Panc1 (cell line): ENCODE measurements at regions not wholly inside any gene's neighbourhood (a gene's known extent, or its start where the extent isn't known, plus 50 kb on each side); places are given as distances from the start of the nearest gene placed in this dataset.

ENCODE experiments used
- ATAC-seq: fragments of 200-7000 bp; cut with Tn5 transposase; 2 replicates; pipeline ENCODE4 v1.9.1; 2020; ENCODE audit warnings: mild to moderate bottlenecking, moderate library complexity
- BruUV-seq: library from RNA; stranded (reverse); fragments of 400-500 nt; replicated peaks from 2 replicates; lab custom pipeline; 2021; lab: Mats Ljungman, UMichigan
- CTCF ChIA-PET: fragments of 300-600 bp; sonication (Branson Sonifier 250); formaldehyde crosslinking; loops from one replicate; lab custom pipeline; 2022; ENCODE audit warnings: antibody characterized with exemption; lab: Charles Lee
- POLR2A ChIA-PET: fragments of 300-600 bp; sonication (Branson Sonifier 250); formaldehyde crosslinking; loops from one replicate; lab custom pipeline; 2022; ENCODE audit warnings: antibody characterized with exemption; lab: Charles Lee
- DNase-seq: peaks from one replicate; pipeline ENCODE4 v3.0.0-alpha.2; 2010; ENCODE audit warnings: low read depth, low spot score
- H3K27ac ChIP-seq: 2 replicates; pipeline ENCODE4 v1.5.1; 2011; ENCODE audit warnings: mild to moderate bottlenecking, low read length, inconsistent platforms
- H3K27me3 ChIP-seq: fragments of 200-500 bp; sonication (Bioruptor generic); 2 replicates; pipeline ENCODE4 v1.6.0; 2014; ENCODE audit warnings: low read length, inconsistent platforms; ENCODE audit not compliant: control insufficient read depth, insufficient read depth
- H3K36me3 ChIP-seq: fragments of 200-500 bp; sonication (Bioruptor generic); 2 replicates; pipeline ENCODE4 v1.5.1; 2014; ENCODE audit warnings: inconsistent platforms, mild to moderate bottlenecking, low read length, moderate library complexity; ENCODE audit not compliant: control insufficient read depth, insufficient read depth
- H3K4me1 ChIP-seq: 2 replicates; pipeline ENCODE4 v1.5.1; 2011; ENCODE audit warnings: inconsistent platforms, mild to moderate bottlenecking, low read length, moderate library complexity; ENCODE audit not compliant: control insufficient read depth, insufficient read depth
- H3K4me3 ChIP-seq, 2 experiments: 2 replicates each; pipeline ENCODE4 v1.5.1; 2011 to 2012; ENCODE audit warnings: low read depth in 2 of 2, low read length in 2 of 2, mild to moderate bottlenecking in 2 of 2, inconsistent platforms in 1 of 2, moderate library complexity in 1 of 2
- H3K9me3 ChIP-seq: fragments of 200-500 bp; sonication (Bioruptor generic); 2 replicates; pipeline ENCODE4 v1.5.1; 2014; ENCODE audit warnings: low read depth, mild to moderate bottlenecking, inconsistent platforms, low read length, moderate library complexity; ENCODE audit not compliant: control insufficient read depth, insufficient read depth
- POLR2AphosphoS5 ChIP-seq: IDR thresholded peaks from 2 replicates; pipeline ENCODE4 v1.6.1; 2012; ENCODE audit warnings: mild to moderate bottlenecking, low read depth, low read length, moderate library complexity
- REST ChIP-seq, 2 experiments: IDR thresholded peaks; 2 replicates each; pipeline ENCODE4 v1.6.1; 2011 to 2012; ENCODE audit warnings: low read depth in 2 of 2, control low read depth in 1 of 2, low read length in 1 of 2, mild to moderate bottlenecking in 1 of 2, moderate library complexity in 1 of 2; ENCODE audit not compliant: insufficient read depth in 1 of 2
- SIN3A ChIP-seq: IDR thresholded peaks from 2 replicates; pipeline ENCODE4 v1.6.1; 2012; ENCODE audit warnings: low read depth, mild to moderate bottlenecking, low read length, moderate library complexity, borderline replicate concordance; ENCODE audit not compliant: insufficient read depth
- TCF7L2 ChIP-seq: IDR thresholded peaks from 2 replicates; pipeline ENCODE4 v1.6.1; 2011; ENCODE audit warnings: mild to moderate bottlenecking, low read depth, low read length, inconsistent platforms
- in situ Hi-C: cut with HindIII; loops from 2 replicates; pipeline ENCODE4 v1.10.0; 2016; ENCODE audit warnings: low sequenced_read_pairs, low pct_unique_long_range_greater_than_20kb
- intact Hi-C: fragments of 100-400 bp; cut with micrococcal nuclease; formaldehyde crosslinking; loops from one replicate; pipeline ENCODE4 v1.10.0; 2022; ENCODE audit not compliant: unreplicated experiment
- TF ChIP-seq, protein P1 (sequence below): fragments of 450-650 bp; IDR thresholded peaks from 2 replicates; pipeline ENCODE4 v1.5.1; 2017; ENCODE audit warnings: mild to moderate bottlenecking

DNA sequence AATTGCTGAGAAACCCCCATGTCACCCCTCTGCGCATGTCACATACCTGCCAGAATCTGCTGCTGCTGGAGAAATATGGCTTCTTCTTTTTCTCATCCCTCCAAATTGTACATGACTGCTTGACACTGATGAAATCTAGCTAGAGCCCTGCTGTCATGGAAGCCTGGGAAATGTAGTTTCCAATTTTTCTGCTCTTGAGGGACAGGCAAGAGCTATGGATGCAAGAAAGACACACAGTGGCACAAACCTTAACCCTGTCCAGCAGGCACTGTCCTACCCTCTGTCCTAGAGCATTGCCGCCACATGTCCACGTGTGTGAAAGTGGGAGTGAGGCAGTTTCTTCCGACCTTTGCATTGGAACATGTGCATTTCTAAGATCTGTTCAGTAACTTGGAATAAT lies 255.5 kb upstream of the SEMA6A start:
- intact Hi-C loops: no loop called here
- in situ Hi-C loops: no loop called here
- H3K4me1 ChIP-seq: no peaks in the 10 kb centered on the region
- H3K4me3 ChIP-seq: no peak overlapping the region
- ChIA-PET POLR2A (no interaction called here), CTCF (no interaction called here)
- DNase-seq (no peak), ATAC-seq (no peak)
- no TSS peak for BruUV-seq
- H3K27ac ChIP-seq: no peak overlapping the region
- H3K27me3 ChIP-seq: no peaks in the 10 kb centered on the region
- H3K9me3 ChIP-seq: no peaks in the 10 kb centered on the region
- H3K36me3 ChIP-seq: no peaks in the 10 kb centered on the region
- TF ChIP-seq SIN3A: no peak

- no peak overlapping the region for H3K4me3 ChIP-seq
- POLR2A ChIA-PET: no interaction called here
- H3K36me3 ChIP-seq: no peaks in the 10 kb centered on the region
- no peak for ATAC-seq
- TF ChIP-seq, protein P1, sequence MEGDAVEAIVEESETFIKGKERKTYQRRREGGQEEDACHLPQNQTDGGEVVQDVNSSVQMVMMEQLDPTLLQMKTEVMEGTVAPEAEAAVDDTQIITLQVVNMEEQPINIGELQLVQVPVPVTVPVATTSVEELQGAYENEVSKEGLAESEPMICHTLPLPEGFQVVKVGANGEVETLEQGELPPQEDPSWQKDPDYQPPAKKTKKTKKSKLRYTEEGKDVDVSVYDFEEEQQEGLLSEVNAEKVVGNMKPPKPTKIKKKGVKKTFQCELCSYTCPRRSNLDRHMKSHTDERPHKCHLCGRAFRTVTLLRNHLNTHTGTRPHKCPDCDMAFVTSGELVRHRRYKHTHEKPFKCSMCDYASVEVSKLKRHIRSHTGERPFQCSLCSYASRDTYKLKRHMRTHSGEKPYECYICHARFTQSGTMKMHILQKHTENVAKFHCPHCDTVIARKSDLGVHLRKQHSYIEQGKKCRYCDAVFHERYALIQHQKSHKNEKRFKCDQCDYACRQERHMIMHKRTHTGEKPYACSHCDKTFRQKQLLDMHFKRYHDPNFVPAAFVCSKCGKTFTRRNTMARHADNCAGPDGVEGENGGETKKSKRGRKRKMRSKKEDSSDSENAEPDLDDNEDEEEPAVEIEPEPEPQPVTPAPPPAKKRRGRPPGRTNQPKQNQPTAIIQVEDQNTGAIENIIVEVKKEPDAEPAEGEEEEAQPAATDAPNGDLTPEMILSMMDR: no peak
- TF ChIP-seq REST (IDR thresholded peaks at IDR 0.05; ENCODE audit: insufficient read depth in 1 of 2, low read depth in 2 of 2, low read length in 1 of 2) (no peak), POLR2AphosphoS5 (no peak), SIN3A (no peak), TCF7L2 (no peak)
- in situ Hi-C loops: no loop called here
- H3K9me3 ChIP-seq: no peaks in the 10 kb centered on the region
- H3K27me3 ChIP-seq: no peaks in the 10 kb centered on the region
- intact Hi-C loops: no loop called here
- H3K27ac ChIP-seq: no peak overlapping the region
- no peak for DNase-seq
- no peaks in the 10 kb centered on the region for H3K4me1 ChIP-seq
- BruUV-seq: no TSS peak
- CTCF ChIA-PET: no interaction called here
Measured at GRCh38 chr5:116827078-116827477, 252.5 kb upstream of the SEMA6A start.

DNA sequence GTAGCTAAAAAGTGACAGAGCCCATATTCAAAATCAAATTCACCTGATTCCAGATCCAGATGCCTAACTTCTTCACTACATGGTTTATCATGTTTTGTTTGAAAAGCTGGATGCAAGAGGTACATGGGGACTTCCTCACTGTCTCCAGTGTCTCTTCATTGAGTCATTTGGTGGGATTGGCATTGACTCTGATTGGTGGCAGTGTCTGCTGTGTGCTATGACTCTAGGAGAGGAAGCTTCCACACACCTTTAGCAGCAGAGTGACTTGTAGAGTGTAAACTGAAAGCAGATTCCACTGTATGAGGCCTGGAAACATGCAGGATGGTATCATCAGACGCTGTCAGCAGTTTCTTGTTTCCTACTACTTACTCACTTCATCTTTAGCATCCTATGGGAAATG lies 250.9 kb upstream of the SEMA6A start:
- CTCF ChIA-PET: no interaction called here
- in situ Hi-C loops: no loop called here
- DNase-seq: no peak
- no peak overlapping the region for H3K27ac ChIP-seq
- H3K27me3 ChIP-seq: no peaks in the 10 kb centered on the region
- POLR2A ChIA-PET: no interaction called here
- TF ChIP-seq REST (IDR thresholded peaks at IDR 0.05; ENCODE audit: insufficient read depth in 1 of 2, low read depth in 2 of 2, low read length in 1 of 2) (no peak), TCF7L2 (no peak), POLR2AphosphoS5 (no peak)
- H3K4me1 ChIP-seq: no peaks in the 10 kb centered on the region
- intact Hi-C loops: no loop called here
- H3K4me3 ChIP-seq: no peak overlapping the region
- BruUV-seq: no TSS peak
- no peaks in the 10 kb centered on the region for H3K9me3 ChIP-seq
- ATAC-seq: no peak
- no peaks in the 10 kb centered on the region for H3K36me3 ChIP-seq
